ENCODE measurements at regions not wholly inside any gene's neighbourhood (a gene's known extent, or its start where the extent isn't known, plus 50 kb on each side); places are given as distances from the start of the nearest gene placed in this dataset.

DNA sequence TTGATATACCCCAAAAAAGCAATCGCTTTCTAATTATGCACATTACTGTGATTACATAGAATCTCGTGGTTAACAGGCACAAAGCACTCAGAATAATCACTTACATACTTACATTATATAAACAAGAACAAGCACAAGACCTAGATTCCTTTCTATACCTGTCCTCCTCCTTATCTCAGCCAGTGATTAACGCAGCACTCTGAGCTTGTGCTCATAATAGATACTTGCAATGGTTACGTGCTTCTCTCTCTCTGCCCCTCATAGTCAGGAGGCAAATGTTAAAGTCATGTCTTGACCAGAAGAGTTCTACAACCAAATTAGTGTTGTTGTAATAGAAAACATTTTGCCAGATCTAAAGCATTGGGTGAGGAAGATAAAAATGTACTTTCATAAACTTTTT is 342.2 kb upstream of the PKDCC start:
- no peak for FAIRE-seq

DNA sequence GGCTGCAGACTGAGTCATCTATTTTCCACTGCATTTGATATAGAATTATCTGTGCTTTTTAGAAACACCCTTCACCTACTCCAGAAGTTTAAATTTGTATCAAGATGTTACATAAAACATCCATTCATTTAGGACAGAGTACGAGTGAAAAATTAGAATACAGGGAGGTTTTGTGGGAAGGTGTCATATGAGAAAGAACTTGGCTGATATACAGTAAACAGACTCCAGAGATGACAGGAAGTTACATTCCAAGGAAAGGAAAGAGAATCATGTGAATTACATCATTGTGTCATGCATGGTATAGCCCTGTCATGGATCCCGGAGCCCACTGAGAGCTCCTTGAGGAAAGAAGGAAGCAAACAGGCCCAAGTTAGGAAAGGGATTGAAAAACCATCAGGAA is 341.5 kb upstream of the PKDCC start:
- FAIRE-seq = no peak

DNA sequence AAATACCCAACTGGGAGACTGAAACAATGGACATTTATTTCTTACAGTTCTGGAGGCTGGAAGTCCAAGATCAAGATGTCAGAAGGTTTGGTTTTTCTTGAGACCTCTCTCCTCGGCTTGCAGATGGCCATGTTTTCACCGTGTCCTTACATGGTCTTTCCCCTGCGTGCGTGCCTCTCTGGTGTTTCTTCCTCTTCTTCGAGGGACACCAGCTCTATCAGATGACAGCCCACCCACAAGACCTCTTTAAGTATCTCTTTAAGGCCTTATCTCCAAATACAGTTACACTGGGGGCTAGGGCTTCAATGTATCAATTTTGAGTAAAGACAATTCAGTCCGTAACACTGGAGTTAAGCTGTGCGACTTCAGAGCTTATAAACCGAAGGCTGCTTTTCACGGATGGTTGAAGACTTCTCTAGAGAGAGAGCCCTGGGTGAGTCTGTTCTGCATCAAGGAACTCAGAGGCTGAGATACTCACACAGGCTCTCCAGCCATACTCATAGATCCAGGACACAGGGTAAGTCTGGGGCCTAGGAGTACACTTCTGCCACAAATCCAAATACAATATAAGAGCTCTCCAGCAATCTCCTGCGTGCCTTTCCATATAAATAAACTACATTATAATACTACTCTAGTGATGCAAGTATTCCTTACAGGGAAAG is 339.9 kb upstream of the PKDCC start:
- no peak for FAIRE-seq

DNA sequence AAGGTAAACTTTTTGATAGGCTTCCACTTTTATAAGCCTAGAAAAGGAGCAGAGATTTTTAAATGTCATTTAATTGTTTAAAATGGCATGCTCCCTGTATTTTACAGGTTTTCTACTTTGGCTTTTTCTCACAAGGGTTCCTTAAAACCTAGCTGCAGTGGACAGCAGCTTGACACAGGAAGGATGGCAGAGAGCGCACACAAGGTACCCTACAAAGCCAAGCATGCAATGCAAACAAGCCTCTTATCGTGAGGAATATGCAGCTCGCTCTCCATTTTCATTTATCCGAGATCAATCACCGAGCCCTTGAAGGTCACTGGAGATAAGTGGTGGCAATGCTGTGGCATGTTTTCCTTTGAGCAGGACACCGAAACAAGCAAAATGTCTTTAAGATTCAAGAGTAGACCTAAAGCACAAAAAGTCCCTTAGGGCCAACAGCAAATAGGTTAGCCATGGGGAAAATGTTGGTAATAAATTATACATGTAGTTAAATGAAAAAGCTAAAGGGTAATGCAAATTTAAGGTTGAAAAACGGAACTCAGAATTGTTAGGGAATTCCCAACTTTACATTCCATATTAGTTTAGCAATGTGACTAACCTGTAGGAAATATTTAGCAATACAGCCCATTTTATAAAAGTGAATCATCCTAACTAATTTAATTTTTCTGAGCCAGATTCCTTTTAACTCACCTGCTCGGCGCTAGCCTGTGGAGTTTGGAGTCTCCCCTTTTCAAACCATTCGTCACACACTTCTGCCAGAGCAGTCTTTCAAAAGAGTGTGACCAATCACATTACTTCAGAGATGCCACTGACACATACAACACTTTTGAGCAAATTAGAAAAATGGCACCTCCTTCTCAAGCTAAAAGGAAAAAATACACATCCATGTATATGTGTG is 337.9 kb upstream of the PKDCC start:
- no peak for FAIRE-seq

DNA sequence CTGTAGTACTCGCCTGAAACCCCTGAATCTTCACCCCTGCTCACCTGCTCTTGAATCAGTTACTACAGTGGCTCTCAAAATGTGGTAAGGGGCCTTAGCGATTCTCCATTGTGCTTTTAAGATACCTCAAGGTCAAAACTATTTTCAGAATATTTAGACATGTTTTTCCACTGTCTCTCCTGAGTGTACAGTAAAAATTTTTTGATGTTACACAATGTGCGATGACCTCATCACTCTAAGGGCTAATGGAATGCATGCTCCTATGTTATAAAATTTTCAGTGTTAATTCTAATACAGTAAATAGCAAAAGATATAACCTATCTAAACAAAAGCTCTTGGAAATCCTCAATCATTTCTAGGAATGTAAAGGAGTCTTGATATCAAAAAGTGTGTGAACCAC is 336.9 kb upstream of the PKDCC start:
- no peak for FAIRE-seq

DNA sequence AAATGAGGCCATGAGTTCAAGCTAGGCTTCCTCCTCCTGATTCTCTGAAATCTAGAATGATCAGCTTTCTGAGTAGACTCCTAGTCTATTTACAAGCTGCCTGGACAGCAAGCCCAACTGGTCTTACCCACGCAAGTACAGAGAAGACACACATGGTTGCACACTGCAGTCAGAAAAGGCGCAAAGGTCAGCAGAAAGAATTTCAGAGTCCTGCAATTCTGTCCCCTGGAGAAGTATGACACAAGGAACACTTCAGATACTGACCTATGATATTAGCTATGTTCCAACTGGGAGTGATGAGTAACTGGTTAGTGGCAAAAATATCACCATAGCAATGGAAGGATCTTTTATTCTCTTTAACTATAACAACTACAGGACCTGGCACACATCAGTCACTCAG is 336.1 kb upstream of the PKDCC start:
- FAIRE-seq = no peak

DNA sequence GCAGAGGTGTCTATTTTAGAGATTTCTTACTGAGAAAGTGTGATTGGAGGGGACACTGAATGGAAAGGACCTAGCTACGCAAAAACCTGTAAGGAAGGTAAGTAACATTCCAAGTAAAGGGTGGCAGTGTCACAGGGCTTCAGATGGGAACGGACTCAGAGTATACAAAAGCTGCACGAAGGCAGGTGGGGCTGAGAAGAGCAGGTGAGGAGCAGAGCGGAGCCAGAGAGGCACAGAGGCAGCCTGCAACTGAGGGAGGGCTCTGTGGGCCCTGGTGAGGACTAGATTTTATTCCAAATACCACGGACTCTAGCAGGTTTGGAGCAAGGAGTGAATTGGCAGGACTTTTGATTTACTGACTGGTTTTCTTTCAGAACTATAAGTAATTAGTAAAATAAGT is 331.3 kb upstream of the PKDCC start:
- FAIRE-seq = no peak

DNA sequence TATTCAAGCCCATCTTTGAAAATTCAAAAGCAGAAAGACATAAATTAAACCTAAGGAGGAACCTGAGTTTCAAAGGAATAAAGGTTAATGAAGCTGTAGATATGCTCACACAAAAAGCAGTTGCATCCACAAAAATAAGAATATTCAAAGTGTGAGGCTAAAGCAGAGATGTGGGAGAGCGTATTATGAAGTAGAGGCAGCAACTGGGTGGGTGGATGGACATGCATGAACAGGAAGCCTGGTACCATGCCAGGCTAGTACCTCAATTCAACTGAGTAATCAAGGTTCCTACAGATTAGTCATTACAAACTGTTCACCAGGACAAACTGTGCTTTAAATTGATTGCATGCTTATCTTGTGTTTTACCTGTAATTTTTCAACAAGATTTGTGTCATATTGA is 330.0 kb upstream of the PKDCC start:
- FAIRE-seq = no peak

DNA sequence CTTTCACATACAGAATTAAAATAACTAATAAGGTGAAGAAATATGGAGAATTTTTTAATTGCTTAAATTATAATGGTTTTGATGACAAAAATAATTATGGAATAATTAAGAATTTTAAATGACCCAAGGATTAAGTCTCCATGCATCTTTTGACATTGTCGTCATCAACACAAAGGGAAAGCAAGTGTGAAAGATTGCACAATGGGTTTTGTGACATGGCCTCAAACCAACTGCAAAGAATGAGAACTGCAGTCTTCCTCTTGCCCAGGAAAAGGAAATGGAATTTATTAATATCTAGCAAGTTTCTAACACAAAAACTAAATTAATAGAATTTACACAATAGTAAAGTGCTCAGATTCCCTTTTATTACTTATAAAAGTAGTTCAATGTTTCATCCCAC is 329.1 kb upstream of the PKDCC start:
- no peak for FAIRE-seq

DNA sequence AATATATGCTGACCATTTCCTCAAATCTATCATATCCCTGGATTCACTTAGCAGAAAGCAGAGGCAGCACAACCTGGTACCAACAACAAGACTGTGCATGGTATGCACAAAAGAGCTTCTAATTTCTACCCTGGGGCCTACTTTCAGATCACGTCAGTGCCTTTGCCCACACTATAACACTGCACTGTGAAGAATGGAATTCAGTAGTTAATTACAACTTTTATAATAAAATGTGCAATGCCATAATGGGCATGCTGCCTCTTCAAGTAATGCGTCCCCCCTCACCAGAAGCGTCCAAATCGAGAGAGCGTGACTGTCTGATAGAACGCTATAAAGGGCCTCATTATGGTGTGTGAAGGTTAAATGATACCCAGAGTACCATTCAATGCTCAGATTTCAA is 328.1 kb upstream of the PKDCC start:
- no peak for FAIRE-seq

DNA sequence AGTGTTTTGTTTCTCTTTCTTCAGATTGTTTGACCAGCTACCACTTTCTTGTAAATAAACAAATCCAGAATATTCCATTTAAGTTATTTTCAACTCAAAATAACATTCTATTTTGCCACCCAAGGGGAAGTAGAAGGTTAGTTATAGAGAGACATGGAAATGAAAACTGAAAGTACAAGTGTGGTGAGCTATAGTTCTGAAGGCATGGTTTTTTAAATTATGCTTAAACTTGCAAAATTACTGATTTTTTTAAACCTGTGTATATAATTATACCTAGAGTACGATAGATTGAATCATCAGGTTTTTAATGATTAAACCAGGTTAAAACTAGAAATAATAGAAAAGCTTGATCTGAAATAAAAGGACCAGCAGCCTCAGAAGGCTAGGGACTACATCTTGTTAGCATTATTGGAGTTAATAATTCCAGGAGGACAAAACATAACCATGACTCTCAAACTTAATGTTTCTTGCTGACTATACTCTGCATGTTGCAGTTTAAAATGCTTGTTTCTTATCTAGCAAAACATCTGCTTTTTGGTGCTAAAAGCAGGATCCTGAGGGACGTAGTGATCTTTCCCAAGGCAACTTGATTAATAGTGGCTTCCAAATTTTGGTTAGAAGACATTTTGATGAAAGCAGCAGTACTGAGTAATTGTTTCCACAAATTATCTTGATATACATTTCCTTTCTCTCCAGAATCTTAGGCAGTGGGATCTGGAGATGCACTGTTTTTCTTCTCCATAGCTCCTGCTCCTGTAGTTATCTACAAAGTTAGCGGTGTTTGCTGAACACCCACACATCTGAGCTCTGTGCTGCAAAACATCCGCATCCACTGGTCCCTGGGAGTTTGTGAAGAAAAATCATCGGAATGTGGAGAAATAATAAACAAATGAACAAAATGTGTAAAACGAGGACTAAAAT is 327.2 kb upstream of the PKDCC start:
- peak; percentile 99 for FAIRE-seq

DNA sequence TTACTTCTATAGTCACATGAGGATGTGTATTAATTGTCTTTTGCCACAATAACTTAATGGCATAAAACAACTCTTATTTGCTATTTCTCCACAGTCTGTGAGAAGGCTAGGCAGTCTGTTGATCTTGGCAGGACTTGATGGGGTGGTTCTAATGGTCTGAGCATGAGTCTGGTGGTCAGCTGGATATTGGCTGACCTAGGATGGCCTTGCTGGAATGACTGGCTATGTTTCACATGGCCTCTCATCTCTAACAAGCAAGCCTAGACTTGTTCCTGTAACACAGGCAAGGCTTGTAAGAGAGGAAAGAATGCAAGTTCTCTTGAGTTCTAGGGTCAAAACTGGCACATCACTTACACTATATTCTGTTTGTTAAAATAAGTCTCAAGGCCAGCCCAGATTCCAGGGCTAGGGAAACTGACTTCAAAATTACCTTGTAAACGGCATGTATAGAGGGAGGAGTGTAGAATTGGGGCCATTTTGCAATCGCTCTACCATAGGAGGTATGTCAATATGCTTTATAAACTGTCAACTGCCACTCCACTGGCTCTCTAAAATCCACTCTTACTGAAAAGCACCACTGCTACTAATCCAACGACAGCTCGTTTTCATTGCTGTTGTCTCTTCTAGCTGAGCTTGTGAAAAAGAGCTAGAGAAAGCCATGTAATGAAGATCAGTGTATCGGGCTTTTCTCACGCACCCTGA is 325.0 kb upstream of the PKDCC start:
- no peak for FAIRE-seq

DNA sequence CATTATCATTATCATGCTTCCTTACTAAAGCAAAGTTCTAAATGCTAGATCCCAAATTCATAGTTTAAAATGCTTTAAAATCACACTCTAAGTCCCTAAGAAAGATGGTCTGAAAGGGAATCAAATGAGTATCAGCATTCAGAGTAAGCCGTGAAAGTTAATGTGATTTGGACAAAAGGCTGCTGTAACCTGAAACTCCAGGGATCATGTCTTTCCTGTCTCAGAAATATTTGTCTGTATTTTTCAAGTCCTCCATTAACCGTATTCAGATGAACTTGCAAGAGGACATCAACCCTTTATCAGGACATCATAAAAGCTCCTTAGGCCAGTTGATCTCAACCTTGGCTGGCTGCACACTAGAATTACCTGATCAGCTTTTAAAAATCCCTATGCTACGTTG is 324.3 kb upstream of the PKDCC start:
- no peak for FAIRE-seq

DNA sequence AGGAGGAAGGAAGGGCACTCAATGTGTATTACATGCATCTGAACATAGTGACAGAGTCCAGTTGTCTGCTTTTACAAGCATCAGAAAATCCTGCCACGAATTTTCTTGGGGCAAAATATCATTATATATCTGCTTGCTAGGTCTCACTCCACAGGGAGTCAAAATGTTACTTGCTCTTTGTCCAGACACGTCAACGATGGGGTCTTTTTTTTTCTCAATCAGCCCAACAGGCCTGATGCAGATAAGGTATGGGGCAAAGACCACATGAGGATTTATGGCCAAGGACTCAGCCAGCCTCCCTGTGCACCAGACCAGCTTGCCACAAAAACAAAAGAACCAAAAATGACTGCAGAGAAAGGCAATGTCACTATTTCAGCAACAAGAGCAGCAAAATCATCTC is 323.4 kb upstream of the PKDCC start:
- no peak for FAIRE-seq

DNA sequence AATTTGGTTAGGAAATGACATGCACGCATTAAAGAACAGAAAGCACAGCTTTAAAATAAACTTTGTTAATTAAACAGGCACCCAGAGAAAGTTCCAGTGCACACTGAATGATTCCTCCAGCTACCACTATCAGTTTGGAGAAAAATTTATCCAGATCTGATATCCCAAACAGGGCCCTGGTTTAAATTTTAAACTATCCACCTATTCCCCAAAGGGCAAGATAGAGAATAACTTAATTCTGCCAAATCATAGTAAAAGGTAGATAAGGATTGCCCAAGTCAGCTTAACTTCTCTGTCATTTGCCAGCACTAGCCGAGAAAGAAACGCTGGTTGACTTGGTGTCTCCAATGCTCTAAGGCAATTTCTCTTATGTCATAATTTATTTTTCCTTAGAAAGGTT is 321.9 kb upstream of the PKDCC start:
- FAIRE-seq = no peak

DNA sequence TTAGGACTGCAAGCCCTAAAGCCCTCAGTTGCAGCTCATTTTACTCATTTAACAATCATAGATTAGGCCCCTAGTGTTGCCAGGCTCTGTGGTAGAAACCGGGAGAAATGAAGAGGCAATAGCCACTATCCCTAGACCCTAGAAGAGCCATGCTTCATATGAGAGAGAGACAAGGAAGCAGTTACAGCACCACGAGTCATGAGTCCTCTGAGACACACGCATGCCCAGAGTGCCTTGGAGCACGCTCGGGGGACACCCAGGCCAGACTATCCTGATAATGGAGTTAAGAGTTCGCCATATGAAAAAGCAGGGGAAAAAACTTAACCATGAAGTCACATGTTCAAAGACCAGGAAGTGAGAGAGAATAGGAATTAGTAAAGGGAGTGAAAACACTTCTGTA is 321.5 kb upstream of the PKDCC start:
- no peak for FAIRE-seq

DNA sequence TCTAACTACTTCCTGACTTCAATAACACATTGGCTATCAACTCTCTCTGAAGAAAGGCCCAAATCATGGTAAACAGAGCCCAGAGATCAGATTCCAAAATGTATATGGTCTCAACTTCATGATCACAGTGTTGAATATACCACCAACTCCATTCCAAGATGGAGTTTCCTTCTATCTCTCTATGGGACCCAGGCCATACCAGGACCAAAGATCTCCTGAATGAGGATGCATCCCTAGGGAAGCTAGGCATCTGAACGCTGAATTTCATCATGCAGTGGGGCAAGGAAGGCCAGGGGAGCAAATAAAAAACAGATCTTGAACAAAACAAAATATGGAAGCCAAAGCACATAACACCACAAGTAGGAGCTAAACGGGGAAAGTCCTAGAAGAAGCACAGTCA is 320.7 kb upstream of the PKDCC start:
- FAIRE-seq = no peak

DNA sequence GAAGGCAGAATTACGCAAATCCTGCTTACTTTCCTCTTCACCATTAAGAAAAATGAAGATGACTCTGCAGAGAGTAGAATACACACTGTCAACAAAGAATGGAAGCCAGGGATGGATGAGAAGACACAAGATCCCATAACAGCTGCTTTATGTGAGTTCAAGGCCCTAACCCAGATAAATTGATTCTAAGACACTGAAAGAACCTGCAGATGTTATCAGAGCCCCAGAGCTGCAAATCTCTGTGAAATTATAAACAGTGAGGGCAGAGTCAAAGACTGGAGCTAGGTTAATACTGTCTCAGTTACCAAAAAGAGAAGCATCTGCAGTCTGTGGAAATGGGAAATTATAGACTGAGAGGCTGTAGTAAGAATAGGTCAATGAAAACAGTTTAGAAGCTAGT is 320.1 kb upstream of the PKDCC start:
- FAIRE-seq = no peak

DNA sequence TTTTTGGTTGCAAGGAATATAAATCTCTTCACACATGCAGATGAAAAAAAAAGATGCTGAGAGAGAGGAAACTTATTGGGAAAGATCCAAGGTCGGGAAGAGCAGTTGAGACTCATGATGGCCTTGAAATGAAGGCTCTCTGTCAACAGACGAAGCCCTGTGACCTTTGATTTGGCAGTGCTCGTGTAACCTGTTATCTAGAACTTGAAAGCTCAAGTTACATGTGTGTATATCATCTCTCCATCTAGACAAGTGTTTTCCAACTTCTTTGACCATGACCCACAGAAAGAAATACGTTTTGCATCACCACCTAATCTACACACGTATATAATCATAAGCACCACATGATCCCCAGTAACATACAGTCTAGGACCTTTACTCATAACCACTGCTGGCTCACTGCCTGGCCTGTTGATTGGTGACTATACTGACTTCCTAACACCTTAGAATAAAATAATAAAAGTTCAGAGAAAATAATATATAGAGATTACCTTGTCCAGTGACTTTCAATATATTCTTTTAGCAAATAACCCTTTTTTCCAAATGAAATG is 319.0 kb upstream of the PKDCC start:
- FAIRE-seq = no peak

DNA sequence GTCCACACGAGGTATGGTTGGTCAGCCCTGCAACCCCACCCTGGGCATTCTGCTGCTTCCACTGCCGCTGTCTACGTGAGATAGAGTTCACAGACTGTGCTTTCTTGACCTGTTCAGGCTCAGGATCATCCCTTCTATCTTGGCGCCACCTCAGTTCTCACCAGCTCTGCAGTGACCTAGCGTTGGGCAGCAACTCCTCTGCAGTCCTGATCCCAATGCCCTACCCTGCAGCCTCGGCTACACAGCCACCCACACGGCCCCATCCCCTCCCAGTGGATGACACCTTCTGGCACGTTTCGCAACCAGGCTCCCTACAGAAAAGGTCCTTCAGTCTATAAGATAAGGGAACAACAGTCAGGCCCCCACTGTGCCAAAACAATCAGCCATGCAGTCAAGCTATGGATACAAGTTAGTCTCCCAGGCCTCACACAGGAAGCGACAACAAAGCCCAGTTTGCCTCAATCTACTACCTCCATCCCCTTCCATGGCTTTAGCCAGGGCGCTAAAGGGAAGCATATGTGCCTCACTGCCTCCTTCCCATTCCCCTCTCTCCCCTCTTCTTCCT is 317.9 kb upstream of the PKDCC start:
- FAIRE-seq = no peak

DNA sequence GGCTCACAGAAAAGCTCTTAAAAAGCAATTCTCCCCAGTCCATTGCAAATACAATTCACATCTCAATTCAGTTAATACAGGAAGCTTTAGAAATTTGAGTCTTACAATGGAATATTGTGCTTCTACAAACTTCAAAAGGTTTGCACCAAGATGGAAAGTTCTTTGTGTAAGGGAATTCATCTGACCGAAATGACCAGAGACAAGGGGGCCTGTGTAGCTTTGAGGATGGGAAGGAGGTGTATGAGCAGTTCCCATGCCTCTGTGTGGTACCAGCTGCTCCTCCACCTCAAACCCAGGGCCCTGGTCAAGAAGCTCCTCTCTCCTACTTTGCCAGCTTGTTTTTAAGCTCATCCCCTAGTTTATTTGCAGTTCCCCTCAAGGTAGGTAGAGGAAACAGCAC is 312.8 kb upstream of the PKDCC start:
- no peak for FAIRE-seq

DNA sequence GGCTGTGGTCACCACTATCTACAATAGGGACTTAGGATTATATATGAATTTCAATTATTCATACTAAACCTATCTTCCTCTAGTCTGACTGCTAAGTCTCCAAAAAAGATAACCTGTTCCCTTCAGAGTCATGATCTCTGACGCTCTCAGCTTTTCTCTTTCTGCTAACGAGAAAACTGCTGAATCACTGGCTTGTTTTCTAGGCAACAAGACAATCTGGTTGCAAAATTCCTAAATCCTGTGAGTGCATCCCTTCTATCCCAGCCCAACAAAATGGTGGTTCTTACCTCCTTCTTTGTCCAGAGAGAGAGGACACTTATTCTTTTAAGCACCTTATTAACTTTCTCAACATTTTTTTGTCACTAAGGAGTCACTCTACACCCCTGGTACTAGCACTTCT is 312.3 kb upstream of the PKDCC start:
- no peak for FAIRE-seq
